Bronchial epithelial cell (primary cell): ENCODE measurements at regions not wholly inside any gene's neighbourhood (a gene's known extent, or its start where the extent isn't known, plus 50 kb on each side); places are given as distances from the start of the nearest gene placed in this dataset.

Source experiments
- DNase-seq: peaks from one replicate; pipeline ENCODE4 v3.0.0-alpha.2; 2010; ENCODE audit warnings: low read depth
- FAIRE-seq: peaks from 2 replicates; lab custom pipeline; 2011; peaks lifted over from hg19 to GRCh38; lab: Jason Lieb, UNC
- H3K27me3 ChIP-seq: 2 replicates; pipeline ENCODE4 v1.5.1; 2011; ENCODE audit warnings: low read length; ENCODE audit not compliant: control insufficient read depth, insufficient read depth
- H3K36me3 ChIP-seq: 2 replicates; pipeline ENCODE4 v1.5.1; 2011; ENCODE audit warnings: low read length; ENCODE audit not compliant: control insufficient read depth, insufficient read depth
- H3K4me3 ChIP-seq: 2 replicates; pipeline ENCODE4 v1.5.1; 2011; ENCODE audit warnings: mild to moderate bottlenecking, low read depth, low read length, control low read depth
- TF ChIP-seq, protein P1 (sequence below): IDR thresholded peaks from 2 replicates; pipeline ENCODE4 v1.5.1; 2011; ENCODE audit warnings: mild to moderate bottlenecking, moderate library complexity, low read length, control low read depth, inconsistent platforms; ENCODE audit not compliant: insufficient read depth, severe bottlenecking

DNA sequence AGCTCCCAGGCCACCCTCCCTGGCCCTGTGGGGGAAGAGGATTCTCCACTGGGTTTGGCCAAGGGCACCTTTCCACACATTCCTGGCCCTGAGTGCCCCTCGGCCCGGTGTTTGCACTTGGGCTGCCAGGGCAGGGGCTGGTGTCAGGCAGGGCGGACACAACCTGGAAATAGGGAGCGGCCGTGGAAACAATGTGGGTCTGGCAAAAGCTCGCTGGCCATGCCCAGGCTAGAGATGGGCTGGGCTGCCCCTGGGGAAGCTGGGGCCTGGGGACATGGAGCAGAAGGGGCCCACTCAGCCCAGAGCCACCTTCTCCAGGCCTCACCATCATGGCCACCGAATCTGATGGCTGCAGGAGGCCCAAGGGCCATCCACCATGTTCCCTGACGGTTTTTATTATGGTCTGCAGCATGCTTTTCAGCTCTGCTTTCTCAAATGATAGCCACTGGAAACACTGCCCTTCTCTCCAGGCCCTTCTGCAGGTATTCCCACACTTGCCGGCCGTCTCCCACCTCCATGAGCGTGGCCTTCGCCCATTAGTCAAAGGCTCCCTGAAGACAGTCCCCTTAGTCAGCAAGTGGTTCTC, 275.1 kb downstream of the CYP26B1 start:
- Histone ChIP-seq H3K36me3 (no peaks in the 10 kb centered on the region), H3K27me3 (peaks cover 2% of the 10 kb centered on the region), H3K4me3 (no peak overlapping the region)
- TF ChIP-seq, protein P1, sequence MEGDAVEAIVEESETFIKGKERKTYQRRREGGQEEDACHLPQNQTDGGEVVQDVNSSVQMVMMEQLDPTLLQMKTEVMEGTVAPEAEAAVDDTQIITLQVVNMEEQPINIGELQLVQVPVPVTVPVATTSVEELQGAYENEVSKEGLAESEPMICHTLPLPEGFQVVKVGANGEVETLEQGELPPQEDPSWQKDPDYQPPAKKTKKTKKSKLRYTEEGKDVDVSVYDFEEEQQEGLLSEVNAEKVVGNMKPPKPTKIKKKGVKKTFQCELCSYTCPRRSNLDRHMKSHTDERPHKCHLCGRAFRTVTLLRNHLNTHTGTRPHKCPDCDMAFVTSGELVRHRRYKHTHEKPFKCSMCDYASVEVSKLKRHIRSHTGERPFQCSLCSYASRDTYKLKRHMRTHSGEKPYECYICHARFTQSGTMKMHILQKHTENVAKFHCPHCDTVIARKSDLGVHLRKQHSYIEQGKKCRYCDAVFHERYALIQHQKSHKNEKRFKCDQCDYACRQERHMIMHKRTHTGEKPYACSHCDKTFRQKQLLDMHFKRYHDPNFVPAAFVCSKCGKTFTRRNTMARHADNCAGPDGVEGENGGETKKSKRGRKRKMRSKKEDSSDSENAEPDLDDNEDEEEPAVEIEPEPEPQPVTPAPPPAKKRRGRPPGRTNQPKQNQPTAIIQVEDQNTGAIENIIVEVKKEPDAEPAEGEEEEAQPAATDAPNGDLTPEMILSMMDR = no peak
- FAIRE-seq = no peak
- DNase-seq = no peak

DNA sequence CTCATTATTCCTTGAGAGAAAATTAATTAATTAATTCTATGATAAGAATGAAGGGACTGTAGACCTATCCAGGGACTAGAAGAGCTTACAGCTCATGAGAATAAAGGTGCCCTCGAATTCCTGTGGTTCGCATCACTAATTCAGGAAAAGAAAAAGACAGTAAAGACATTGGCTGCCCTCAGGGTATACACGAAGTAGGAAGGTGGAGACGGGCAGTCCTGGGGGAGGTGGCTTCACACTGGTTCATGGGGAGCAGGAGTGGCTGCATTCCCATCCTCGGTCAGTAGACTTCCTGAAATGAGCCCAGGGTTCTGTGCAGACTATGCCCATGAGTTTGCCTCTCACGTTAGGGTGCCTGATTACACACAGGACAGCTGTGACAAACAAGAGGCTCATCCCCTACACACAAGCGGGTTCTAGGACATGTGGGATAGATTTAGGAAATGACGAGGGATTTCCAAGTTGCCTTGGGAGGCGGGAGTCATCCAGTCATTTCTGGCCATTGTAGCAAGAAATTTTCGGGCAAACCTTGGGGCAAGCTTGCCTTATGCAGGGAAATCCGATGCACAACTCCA, 282.2 kb downstream of the CYP26B1 start:
- TF ChIP-seq, protein P1 = no peak
- H3K36me3 ChIP-seq = no peaks in the 10 kb centered on the region
- no peak overlapping the region for H3K4me3 ChIP-seq
- H3K27me3 ChIP-seq = peaks cover 3% of the 10 kb centered on the region
- peak; percentile 93 for FAIRE-seq
- DNase-seq = no peak

DNA sequence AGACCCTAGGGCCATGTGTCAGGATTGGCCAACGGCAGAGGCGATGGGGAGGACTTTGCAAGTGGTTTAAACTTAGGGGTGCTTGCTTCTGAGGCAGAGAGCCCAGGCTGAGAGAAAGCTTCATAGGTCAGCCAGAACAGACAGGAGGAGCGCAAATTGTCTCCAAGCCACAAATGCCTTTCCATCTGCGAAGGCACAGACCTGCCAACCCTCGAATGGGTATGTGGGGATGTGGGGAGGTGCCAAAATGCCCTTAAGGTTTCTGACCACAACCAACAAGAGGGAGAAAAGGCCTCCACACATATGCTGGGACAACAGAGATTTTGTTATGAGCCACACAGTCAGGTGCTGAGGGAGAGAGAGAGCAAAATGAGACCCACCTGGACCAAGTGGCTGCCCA, 283.6 kb downstream of the CYP26B1 start:
- TF ChIP-seq, protein P1 = no peak
- DNase-seq (no peak), FAIRE-seq (no peak)
- Histone ChIP-seq H3K27me3 (peaks cover 3% of the 10 kb centered on the region), H3K36me3 (no peaks in the 10 kb centered on the region), H3K4me3 (no peak overlapping the region)

DNA sequence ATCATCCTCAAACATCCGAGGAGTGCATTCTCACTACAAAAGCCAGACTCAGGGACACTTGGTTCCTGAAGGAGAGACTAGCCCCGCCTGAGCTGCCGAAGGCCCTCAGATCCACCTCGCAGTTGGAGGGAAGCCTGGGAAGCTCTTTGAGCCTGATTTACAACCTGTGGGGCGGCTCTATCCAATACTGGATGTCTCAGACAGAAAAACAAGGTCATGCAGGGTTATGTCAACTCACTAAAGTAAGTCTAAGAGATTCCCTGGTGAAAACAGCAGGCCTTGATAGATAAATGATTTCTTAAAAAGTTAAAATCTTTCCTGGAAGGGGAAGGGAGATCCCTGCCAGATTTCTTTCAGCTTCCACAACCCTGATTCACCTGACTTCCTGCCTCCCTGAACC, 284.3 kb downstream of the CYP26B1 start:
- Histone ChIP-seq H3K27me3 (peaks cover 3% of the 10 kb centered on the region), H3K36me3 (no peaks in the 10 kb centered on the region), H3K4me3 (no peak overlapping the region)
- no peak for DNase-seq
- FAIRE-seq = no peak
- TF ChIP-seq, protein P1 = no peak

DNA sequence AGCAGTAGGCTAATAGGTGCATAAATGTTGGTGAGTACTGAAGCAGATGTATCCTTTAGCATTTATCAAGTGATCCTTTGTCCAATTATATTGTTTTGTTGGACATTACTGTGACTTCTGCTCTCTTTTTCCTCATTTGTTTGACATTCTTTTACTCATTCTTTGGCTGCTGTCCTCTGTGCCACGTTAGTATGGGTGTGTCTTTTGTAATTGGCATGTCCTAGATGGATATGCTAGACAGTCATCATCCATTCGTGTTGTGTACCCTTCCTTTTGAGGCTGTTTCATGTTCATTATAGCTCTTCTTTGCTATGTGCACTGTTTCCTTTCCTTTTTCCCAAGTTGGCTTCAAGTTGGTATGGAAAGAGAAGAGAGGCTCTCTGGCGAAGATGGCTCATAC, 284.7 kb downstream of the CYP26B1 start:
- DNase-seq = no peak
- H3K27me3 ChIP-seq = peaks cover 3% of the 10 kb centered on the region
- TF ChIP-seq, protein P1 = no peak
- no peak overlapping the region for H3K4me3 ChIP-seq
- no peak for FAIRE-seq
- no peaks in the 10 kb centered on the region for H3K36me3 ChIP-seq
